Fibroblast of skin of back (primary cell): ENCODE measurements at regions not wholly inside any gene's neighbourhood (a gene's known extent, or its start where the extent isn't known, plus 50 kb on each side); places are given as distances from the start of the nearest gene placed in this dataset.
"Not testable (repeated sequence)": the region's sequence is repeated elsewhere in the genome, so short reads cannot be mapped to it uniquely, and the experiment has no call there.

Experiments
- DNase-seq: peaks from one replicate; pipeline ENCODE4 v3.0.0-alpha.2; 2013

DNA sequence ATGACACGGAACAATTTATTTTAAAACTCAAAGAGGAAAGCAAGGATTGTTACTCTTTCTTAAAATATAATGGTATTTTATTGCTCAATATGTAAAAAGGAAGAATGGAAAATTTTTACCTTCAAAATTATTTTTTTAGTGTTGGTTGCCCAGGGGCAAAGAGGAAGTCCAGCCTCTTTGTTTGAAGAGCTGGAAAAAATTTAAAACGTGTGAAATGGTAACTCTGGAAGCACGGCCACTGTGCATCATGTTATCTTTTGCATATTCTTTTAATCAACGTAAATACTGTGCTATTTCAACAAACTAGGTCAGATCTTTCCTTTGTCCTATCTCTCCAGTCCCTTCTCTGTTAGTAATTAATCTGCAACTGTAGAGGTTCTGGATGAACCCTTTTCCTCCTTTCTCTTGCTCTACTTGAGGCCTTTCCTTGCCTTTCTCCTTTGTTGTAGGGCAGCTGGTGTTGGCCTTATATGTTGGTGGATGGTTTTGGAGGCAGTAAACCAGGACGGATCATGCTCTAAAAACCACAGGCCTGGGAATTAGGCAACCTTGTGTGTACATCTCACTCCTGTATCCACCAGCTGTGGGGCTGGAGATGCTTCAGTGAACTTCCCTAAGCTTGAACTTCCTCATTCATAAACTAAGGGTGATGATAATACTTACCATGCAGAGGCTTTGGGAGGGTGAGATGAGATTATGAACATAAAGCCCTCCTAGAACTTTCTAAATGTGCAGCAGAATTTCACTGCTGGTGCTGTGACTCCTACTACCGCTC is 143.3 kb downstream of the PRL start:
- DNase-seq: no peak

DNA sequence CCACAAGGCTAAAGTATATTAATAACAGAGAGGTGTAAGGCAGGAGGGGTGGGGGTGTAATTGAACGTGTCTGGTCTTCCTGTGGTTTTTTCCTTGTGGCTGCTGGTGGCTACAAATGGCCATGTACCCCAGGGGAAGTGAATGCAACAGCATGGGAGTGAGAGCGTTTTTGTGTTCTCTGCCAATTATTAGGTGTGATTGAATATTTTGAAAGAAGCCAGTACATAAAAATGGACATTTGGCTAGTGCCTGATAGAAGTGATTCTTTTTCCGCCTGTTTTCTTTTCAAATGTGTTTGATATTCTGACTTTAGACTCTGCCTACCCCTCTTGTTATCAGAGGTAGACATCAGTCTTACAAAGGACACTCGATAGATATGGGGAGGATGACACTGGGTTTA is 141.3 kb downstream of the PRL start:
- no peak for DNase-seq

DNA sequence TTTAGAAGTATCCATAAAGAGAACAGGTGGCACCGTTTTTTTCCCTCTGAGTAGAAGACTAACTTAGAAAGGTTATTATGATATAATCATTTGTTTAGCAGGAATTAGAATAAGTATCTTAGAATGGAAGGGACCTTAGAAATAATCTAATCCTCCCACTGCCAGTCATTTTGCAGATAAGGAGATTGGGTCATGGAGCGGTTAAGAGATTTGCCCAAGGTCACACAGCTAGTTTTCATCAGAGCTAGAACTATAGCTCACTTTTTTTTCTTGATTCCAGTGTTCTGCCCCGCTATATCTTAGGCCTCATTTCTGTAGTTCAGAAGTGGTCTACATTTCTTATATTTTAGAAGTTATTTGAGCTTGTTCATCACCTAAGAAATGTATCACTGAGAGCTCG is 139.6 kb downstream of the PRL start:
- no peak for DNase-seq

DNA sequence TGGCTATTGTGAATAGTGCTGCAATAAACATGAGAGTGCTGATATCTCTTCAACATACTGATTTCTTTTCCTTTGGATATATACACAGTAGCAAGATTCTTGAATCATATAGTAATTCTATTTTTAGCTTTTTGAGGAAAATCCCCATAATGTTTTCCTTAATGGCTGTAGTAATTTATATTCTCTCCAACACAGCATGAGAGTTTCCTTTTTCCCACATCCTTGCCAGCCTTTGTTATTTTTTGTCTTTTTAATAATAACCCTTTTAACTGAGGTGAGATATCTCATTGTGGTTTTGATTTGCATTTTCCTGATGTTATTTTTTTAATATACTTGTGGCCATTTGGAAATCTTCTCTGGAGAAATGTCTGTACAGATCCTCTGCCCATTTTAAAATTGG is 132.6 kb downstream of the PRL start:
- DNase-seq: peak; percentile 54

DNA sequence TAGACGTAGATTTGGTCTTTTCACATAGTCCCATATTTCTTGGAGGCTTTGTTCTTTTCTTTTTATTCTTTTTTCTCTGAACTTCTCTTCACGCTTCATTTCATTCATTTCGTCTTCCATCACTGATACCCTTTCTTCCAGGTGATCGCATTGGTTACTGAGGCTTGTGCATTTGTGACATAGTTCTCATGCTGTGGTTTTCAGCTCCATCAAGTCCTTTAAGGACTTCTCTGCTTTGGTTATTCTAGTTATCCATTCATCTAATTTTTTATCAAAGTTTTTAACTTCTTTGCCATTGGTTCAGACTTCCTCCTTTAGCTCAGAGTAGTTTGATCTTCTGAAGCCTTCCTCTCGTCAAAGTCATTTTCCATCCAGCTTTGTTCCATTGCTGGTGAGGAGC is 125.8 kb downstream of the PRL start:
- not testable (repeated sequence) for DNase-seq

DNA sequence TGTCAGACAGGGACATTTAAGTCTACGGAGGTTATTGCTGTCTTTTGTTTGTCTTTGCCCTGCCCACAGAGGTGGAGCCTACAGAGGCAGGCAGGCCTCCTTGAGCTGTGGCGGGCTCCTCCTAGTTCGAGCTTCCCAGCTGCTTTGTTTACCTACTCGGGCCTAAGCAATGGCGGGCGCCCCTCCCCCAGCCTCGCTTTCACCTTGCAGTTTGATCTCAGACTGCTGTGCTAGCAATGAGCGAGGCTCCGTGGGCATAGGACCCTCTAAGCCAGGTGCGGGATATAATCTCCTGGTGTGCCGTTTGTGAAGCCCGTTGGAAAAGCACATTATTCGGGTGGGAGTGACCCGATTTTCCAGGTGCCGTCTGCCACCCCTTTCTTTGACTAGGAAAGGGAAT is 125.0 kb downstream of the PRL start:
- not testable (repeated sequence) for DNase-seq

DNA sequence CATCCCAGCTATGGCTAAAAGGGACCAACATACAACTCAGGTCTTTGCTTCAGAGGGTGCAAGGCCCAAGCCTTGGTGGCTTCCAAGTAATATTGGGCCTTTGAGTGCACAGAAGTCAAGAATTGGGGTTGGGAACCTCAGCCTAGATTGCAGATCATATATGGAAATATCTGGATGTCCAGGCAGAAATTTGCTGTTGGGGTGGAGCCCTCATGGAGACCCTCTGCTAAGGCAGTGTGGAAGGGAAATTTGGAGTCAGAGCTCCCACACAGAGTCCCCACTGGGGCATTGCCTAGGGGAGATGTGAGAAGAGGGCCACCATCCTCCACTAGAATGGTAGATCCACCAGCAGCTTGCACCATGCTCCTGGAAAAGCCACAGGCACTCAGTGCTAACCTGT is 123.5 kb downstream of the PRL start:
- DNase-seq: no peak

DNA sequence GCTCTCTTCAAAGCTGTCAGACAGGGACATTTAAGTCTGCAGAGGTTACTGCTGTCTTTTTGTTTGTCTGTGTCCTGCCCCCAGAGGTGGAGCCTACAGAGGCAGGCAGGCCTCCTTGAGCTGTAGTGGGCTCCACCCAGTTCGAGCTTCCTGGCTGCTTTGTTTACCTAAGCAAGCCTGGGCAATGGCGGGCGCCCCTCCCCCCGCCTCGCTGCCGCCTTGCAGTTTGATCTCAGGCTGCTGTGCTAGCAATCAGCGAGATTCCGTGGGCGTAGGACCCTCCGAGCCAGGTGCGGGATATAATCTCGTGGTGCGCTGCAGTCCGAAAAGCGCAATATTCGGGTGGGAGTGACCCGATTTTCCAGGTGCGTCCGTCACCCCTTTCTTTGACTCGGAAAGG is 116.6 kb downstream of the PRL start:
- not testable (repeated sequence) for DNase-seq

DNA sequence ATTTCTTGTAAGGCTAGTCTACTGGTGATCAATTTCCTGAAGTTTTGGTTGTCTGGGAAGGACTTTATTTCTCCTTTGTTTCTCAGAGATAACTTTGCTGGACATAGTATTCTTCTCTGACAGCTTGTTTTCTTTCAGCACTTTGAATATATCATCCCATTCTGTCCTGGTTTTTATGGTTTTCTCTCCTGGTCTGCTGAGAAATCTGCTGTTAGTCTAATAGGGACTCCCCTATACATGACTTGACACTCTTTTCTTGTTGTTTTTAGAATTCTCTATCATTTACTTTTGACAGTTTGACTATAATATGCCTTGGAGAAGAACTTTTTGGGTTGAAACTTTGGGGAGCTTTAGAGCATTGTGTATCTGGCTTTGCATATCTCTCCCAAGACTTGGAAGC is 112.5 kb downstream of the PRL start:
- no peak for DNase-seq

DNA sequence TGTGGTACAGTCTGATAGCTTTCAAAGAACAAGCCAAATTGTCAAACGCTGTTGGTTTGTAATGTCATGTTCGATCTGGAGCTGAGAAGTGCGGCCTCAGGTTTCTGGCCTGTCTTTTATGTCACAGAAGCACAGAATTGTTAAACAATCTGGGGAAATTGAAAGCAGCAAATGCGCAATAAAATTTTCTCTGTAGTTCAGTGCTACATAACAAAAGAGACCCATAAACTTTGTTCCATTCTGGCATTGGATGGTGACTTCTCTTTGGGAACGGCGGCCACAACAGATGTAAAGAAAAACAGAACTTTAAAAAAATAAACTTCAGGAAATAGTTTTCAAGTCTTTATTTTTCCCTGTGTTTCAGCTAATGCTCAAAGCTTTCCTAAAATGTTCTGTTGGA is 106.9 kb downstream of the PRL start:
- DNase-seq: no peak

DNA sequence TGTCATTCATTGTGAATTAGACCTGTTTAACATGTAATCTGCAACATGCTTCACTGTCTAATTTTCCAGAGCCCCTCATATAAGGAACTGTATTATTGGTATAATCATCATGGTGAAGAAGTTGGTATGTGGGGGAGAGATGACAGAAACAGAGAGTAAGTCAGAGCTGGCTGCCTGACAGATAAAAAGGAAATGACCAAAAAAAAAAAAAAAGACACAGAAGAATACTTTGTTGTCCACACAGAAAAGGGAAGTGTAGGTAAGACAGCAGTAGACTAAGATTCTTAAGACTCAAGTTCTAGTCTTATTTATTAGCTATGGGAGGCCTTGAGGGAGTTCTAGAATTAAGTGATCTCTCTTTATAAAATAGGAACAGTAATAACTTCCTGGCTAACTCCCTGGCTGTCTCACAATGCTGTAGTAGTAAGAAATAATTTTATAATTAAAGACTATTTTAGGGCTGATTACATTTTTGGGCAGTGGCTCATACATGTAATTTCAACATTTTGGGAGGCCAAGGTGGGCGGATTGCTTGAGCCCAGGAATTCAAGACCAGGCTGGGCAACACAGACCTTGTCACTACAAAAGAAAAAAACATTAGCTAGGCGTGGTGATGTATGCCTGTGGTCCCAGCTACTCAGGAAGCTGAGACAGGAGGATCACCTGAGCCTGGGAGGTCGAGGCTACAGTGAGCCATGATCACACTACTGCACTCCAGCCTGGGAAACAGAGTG is 102.5 kb downstream of the PRL start:
- peak; percentile 13 for DNase-seq

DNA sequence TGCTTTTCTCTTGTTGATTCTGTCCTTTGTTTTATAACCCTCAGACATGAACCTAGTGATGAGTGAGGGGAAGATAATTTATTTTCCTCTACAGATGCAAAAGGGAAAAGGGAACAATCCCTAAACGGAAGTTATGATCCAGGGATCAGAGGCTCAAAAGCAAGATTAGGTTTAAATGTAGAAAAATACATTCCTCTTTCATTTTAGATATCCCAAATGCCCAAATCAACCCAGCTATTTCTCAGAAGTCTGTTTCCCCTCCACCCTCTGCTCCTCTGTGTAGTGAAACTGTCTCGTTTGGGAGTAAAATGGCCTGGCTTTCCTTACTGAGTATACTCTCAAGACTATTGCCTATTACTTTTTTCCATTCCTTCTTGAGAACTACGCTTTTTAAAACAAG is 97.1 kb downstream of the PRL start:
- no peak for DNase-seq

DNA sequence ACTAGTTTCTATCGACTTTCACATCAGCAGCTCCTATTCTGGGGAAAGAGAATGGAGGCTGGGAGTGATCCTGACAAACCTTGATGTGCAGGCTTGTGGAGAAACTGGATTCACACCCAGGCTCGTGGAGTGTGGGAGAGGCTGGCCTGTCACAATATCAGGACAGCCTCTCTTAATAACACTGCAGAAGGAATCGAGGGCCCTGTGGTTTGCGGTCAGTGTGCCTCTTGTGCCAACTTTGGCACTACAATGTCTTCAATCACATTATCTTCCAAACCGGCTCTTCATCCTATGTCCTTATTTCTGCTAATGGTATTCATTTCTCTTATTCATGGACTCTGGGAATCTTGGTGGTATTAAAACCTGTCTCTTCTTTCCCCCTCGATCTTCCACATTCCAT is 92.7 kb downstream of the PRL start:
- no peak for DNase-seq

DNA sequence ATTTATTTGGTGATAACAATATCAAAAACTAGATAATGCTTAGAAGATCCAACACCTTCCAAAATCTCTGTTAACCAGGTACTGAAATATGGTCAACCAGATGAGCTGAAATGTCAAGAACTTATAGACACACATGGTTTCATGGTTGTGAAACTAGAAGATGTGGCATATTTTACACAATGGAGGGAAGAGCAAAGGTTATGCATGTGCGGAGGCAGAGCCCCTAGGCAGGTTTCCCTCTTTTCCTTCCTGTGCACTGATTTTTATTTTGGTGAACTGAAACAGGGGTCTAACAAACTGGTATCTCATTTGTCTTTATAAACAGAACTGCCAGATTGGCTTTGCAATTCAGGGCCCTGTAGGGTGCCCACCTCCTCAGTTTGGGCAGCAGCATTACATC is 91.6 kb downstream of the PRL start:
- DNase-seq: no peak

DNA sequence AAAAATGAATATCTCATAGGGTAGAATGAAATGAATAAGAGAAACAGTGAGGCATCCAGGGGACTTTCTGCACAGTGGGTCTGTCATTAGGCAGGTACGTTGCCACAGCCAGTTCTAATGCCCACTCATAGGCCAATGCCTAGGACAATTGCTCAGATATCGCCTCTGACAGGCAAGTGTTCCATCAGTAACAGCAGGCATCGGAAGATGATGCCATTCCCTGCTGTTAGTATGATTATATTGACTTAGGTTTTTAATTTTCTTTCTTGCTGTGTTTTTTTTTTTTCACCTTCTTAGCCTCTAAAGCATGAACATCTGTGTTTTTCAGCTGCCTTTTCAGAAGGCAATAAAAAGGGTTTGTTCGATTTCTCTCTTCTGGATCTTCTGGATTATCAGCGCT is 90.7 kb downstream of the PRL start:
- no peak for DNase-seq

DNA sequence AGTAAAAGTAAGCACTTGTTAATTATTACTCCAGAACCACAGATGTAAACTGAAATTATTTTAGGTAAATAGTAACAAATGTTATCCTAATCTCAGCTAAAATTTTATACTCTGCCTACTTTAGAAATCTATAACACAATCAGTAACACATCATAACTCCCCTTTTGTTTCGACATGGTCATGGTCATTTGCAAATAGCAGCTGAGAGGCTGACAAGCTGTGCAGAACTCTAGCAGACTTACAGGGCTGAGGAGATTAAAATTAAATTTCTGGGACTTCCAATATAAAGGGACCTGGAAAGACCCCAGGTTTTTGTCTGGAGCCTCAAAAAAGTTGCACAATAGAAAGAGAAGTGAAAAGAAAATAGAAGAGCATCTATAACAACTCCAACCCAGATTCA is 88.8 kb downstream of the PRL start:
- DNase-seq: no peak

DNA sequence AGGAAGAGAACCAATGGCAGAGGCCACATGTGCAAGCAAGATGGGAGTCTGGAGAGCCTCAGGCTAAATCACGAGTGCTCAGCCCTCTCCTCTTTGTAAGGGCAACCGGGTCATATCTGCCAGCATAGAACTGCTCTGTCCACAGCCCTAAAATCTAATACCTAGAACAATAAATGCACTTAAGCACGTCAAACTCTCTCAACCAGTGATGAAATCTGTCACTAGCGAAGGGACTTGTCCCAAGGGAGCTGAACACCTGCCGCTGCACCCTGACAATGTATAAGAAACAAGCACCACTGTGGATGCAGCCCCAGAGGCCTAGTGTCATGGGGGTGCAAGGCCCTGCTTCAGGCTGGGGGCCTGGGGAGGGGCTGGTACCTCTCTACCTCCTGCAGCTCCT is 82.5 kb downstream of the PRL start:
- DNase-seq: no peak

DNA sequence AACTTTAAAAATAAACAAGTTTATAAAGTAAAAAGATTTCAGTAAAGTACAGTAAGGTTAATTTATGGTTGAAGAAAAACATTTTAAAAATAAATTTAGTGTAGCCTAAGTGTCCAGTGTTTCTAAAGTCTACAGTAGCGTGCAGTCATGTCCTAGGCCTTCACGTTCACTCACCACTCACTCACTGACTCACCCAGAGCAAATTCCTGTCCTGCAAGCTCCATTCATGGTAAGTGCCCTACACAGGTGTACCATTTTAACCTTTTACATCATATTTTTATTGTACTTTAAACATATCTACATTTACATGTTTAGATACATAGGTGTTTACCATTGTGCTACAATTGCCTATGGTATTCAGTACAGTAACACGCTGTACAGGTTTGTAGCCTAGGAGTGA is 81.4 kb downstream of the PRL start:
- DNase-seq: not testable (repeated sequence)

DNA sequence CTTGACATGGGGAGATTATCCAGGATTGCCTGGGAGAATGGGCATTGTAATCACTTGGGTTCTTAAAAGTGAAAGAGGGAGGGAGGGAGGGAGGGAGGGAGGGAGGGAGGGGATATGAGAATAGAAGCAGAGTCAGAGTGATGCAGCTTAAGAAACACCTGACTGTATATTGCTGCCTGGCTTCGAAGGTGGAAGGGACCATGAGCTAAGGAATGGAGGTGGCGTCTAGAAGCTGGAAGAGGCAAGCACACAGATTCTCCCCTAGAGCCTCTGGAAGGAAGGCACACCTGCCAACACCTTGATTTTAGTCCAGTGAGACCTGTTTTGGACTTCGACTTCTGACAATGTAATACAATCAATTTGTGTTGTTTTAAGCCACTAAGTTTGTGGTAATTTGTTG is 78.4 kb downstream of the PRL start:
- DNase-seq: no peak

DNA sequence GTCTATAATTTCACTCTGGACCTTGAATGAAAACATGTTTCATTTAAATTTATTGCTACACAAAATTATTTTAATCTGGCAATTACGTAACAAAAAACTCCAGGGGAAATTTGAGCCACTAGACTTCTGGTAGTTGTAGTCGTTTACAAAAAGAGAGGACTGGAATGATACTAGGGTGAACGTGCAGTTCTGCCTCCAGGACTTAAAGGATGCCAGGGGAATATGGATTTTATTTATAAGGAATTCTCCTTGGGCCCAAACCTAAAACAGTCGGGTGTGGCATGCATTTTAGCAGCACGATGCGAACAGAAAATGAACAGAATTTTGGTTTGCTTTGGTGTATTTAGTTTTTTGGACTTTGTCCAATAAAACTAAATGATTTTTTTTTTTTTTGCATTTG is 76.9 kb downstream of the PRL start:
- no peak for DNase-seq

DNA sequence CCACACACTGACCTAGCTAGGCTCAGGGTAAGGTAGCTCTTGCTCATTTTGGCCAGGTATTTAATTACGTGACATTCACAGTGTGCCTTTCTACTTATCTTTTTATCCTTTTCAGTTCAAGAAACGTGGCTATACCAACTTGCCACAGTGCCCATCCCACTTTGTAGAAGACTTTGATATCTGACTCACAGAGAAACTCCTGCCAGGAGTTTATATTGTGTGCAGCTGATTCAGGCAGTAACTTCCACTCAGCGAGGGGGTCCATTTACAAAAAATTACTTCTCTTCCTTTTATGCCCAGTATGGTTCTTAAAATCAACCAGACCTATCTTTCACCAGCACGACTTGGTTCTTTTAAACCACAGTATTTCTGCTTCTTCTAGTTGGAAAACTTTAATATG is 75.6 kb downstream of the PRL start:
- no peak for DNase-seq

DNA sequence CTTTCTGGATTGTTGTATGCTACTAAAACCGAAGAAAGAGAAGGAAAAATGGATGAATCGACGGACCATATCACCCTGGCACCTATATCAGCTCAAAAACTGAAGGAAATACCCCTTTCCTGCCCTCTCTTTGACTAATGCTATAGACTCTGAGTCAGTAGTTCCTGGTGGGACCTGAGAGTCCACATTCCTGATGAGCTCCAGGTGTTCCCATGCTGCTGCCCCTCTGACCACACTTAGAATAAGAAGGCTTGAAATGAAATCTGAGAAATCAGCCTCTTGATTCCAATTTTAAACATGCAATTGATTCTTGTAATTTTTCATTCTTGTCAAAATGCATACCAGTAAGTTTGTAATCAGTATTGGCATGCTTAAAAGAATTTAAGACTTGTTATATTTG is 75.2 kb downstream of the PRL start:
- no peak for DNase-seq

DNA sequence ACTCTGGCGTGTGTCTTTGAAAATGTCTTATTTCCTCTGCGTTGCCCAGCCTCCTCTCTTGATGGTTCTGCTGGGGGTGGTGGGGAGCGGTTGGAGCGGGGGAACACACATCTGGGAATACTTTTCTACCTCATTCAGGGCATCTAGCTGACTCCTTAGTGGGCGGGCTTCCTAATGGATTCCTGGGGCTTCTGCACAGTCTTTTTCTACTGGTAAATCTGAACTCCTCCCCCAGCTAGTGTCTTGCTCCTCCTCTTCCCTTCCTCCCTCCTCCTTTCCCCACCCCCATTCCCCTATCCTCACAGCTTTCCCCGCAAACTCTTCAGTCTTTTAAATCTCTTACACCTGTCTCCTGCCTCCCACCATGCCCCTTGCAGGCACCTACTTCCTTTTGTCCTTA is 74.4 kb downstream of the PRL start:
- DNase-seq: no peak

DNA sequence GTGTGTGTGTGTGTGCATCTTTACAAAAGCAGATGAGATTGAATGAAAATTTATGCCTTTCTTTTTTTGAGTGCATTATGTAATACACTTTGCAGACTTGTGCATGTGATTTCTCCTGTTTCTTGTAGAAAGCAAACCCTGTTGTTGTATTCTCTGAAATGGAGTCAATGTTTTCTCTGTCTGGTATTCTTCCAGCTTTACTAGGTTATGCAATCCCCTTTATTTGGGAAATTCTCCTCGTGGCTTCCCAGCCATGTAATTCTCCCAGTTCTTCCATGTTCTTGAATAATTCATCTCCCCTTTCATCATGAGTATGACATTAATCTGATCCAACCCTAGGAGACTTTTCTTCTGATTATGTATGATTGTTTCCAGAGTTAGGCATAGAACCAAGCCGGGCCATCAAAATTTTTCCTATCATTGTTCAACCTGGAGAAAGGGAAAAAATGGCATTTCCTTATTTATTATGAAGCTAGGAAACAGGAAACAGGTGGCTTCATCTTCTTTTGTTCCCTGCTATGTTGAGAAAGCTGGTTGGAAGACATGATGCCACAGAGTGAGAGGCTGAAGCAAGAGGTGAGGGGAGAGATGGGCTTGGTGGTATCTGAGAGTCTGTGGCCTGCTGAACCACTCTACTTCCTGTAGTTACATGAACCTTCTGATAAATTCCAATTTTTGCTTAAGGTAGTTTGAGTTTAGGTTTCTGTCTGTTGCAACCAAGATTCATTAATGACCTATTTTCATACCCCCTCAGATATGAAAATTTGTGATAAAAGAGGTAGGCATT is 68.8 kb downstream of the PRL start:
- no peak for DNase-seq
